ENCODE measurements at regions not wholly inside any gene's neighbourhood (a gene's known extent, or its start where the extent isn't known, plus 50 kb on each side); places are given as distances from the start of the nearest gene placed in this dataset.

DNA sequence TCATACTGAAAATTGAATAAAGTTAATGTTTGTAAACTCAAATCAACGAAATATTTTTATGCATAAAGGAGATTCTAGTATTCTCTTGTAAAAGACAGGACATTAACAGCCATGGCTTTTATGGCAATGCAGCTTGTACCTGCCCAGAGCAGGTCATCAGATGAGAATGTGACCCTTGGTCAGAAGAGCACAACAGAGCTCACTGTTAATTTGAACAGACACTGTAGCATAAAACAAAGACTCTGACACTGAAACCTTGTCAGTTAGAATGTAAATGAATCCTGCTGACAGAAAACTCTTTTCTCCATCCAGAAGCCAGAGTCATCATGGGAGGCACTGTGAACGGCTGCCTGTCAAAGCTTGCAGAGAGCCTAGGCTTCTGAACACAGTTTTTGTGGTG, 410.6 kb downstream of the RAP2B start:
- TF ChIP-seq, protein P1, sequence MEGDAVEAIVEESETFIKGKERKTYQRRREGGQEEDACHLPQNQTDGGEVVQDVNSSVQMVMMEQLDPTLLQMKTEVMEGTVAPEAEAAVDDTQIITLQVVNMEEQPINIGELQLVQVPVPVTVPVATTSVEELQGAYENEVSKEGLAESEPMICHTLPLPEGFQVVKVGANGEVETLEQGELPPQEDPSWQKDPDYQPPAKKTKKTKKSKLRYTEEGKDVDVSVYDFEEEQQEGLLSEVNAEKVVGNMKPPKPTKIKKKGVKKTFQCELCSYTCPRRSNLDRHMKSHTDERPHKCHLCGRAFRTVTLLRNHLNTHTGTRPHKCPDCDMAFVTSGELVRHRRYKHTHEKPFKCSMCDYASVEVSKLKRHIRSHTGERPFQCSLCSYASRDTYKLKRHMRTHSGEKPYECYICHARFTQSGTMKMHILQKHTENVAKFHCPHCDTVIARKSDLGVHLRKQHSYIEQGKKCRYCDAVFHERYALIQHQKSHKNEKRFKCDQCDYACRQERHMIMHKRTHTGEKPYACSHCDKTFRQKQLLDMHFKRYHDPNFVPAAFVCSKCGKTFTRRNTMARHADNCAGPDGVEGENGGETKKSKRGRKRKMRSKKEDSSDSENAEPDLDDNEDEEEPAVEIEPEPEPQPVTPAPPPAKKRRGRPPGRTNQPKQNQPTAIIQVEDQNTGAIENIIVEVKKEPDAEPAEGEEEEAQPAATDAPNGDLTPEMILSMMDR (IDR thresholded peaks at IDR 0.05; ENCODE audit: insufficient read depth in 1 of 2, low read depth in 1 of 2, low read length in 1 of 2, severe bottlenecking in 1 of 2, unreplicated experiment in 1 of 2), result no peak
- intact Hi-C loops (cut with micrococcal nuclease; ENCODE audit: unreplicated experiment), result no loop called here
- no peaks in the 10 kb centered on the region for H3K9me3 Mint-ChIP-seq (ENCODE audit: unreplicated experiment)
- H3K4me3 Mint-ChIP-seq (ENCODE audit: unreplicated experiment), result no peak overlapping the region
- no peak for DNase-seq
- no TSS peak for BruUV-seq (replicated peaks)
- Histone ChIP-seq H3K4me3 (ENCODE audit: low read depth, low read length) (no peak overlapping the region), H3K27me3 (replicated peaks; ENCODE audit: control insufficient read depth, insufficient read depth, low read length) (no peaks in the 10 kb centered on the region), H3K4me1 (peaks cover 11% of the 10 kb centered on the region), H3K9me3 (no peaks in the 10 kb centered on the region), H3K36me3 (ENCODE audit: control insufficient read depth, insufficient read depth, low read length) (no peaks in the 10 kb centered on the region)
- no peaks in the 10 kb centered on the region for H3K36me3 Mint-ChIP-seq (ENCODE audit: insufficient read depth, unreplicated experiment)
- POLR2A ChIA-PET, result no interaction called here
- peaks cover 5% of the 10 kb centered on the region for H3K4me1 Mint-ChIP-seq (ENCODE audit: low read depth, unreplicated experiment)
- H3K27ac Mint-ChIP-seq (ENCODE audit: unreplicated experiment), result no peak overlapping the region
- H3K27me3 Mint-ChIP-seq (ENCODE audit: insufficient read depth, unreplicated experiment), result no peaks in the 10 kb centered on the region
- CTCF ChIA-PET, result no interaction called here

DNA sequence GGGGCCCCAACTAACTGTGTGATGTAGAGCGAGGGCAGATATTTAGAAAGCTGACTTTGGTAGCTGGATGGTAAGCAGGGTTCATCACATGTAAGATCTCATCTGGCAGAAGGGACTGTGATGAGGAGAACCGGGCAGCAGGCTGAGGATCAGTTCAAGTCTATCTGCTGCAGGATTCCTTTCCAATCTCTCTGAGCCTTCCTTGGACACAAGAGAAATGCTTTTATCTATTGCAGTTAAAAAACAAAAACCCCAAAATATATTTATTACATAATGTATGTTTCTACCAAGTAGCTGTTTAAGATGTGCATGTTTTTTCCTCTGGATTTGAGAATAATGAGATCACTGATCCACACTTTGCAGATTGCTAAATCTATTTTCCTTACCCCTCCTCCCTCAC, 411.5 kb downstream of the RAP2B start:
- Histone ChIP-seq H3K27me3 (replicated peaks; ENCODE audit: control insufficient read depth, insufficient read depth, low read length) (no peaks in the 10 kb centered on the region), H3K9me3 (no peaks in the 10 kb centered on the region), H3K4me1 (peaks cover 11% of the 10 kb centered on the region), H3K4me3 (ENCODE audit: low read depth, low read length) (no peak overlapping the region), H3K36me3 (ENCODE audit: control insufficient read depth, insufficient read depth, low read length) (no peaks in the 10 kb centered on the region)
- DNase-seq, result no peak
- Mint-ChIP-seq H3K27me3 (ENCODE audit: insufficient read depth, unreplicated experiment) (no peaks in the 10 kb centered on the region), H3K36me3 (ENCODE audit: insufficient read depth, unreplicated experiment) (no peaks in the 10 kb centered on the region), H3K4me3 (ENCODE audit: unreplicated experiment) (no peak overlapping the region), H3K4me1 (ENCODE audit: low read depth, unreplicated experiment) (peaks cover 5% of the 10 kb centered on the region), H3K27ac (ENCODE audit: unreplicated experiment) (no peak overlapping the region), H3K9me3 (ENCODE audit: unreplicated experiment) (no peaks in the 10 kb centered on the region)
- TF ChIP-seq, protein P1 (IDR thresholded peaks at IDR 0.05; ENCODE audit: insufficient read depth in 1 of 2, low read depth in 1 of 2, low read length in 1 of 2, severe bottlenecking in 1 of 2, unreplicated experiment in 1 of 2), result no peak
- POLR2A ChIA-PET, result no interaction called here
- CTCF ChIA-PET, result no interaction called here
- no TSS peak for BruUV-seq (replicated peaks)
- intact Hi-C loops (cut with micrococcal nuclease; ENCODE audit: unreplicated experiment), result no loop called here

DNA sequence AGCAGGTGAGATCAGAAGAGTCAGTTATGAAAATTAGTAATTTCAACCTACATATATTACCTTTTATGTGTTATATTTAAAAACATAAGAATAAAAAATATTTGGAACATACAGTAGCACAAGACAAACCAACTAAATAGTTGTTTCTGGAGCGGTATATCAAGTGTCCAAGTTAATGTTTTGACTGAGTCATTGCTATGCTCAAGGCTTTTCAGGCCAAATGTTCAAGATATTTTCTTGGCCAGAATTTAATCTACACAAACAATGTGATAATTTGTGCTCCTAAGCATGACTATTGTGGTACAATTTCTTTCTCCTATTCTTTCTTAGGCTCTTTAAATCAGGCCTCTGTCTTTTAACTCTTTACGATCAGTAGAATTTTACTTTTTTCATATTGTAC, 412.4 kb downstream of the RAP2B start:
- no peaks in the 10 kb centered on the region for H3K27me3 ChIP-seq (replicated peaks; ENCODE audit: control insufficient read depth, insufficient read depth, low read length)
- H3K36me3 ChIP-seq (ENCODE audit: control insufficient read depth, insufficient read depth, low read length), result no peaks in the 10 kb centered on the region
- TF ChIP-seq, protein P1 (IDR thresholded peaks at IDR 0.05; ENCODE audit: insufficient read depth in 1 of 2, low read depth in 1 of 2, low read length in 1 of 2, severe bottlenecking in 1 of 2, unreplicated experiment in 1 of 2), result no peak
- intact Hi-C loops (cut with micrococcal nuclease; ENCODE audit: unreplicated experiment), result no loop called here
- no TSS peak for BruUV-seq (replicated peaks)
- ChIA-PET POLR2A (no interaction called here), CTCF (no interaction called here)
- H3K36me3 Mint-ChIP-seq (ENCODE audit: insufficient read depth, unreplicated experiment), result no peaks in the 10 kb centered on the region
- H3K4me1 ChIP-seq, result peaks cover 11% of the 10 kb centered on the region
- H3K27ac Mint-ChIP-seq (ENCODE audit: unreplicated experiment), result no peak overlapping the region
- no peak for DNase-seq
- H3K9me3 Mint-ChIP-seq (ENCODE audit: unreplicated experiment), result no peaks in the 10 kb centered on the region
- H3K27me3 Mint-ChIP-seq (ENCODE audit: insufficient read depth, unreplicated experiment), result no peaks in the 10 kb centered on the region
- H3K4me3 Mint-ChIP-seq (ENCODE audit: unreplicated experiment), result no peak overlapping the region
- peaks cover 5% of the 10 kb centered on the region for H3K4me1 Mint-ChIP-seq (ENCODE audit: low read depth, unreplicated experiment)
- no peak overlapping the region for H3K4me3 ChIP-seq (ENCODE audit: low read depth, low read length)
- H3K9me3 ChIP-seq, result no peaks in the 10 kb centered on the region

All from Caco-2 (cell line).